ENCODE measurements at regions not wholly inside any gene's neighbourhood (a gene's known extent, or its start where the extent isn't known, plus 50 kb on each side); places are given as distances from the start of the nearest gene placed in this dataset.

- Histone ChIP-seq H3K9ac (ENCODE audit: low read length) (no peak overlapping the region), H3K27me3 (ENCODE audit: insufficient read depth, low read length) (no peaks in the 10 kb centered on the region), H3K36me3 (ENCODE audit: control insufficient read depth in 1 of 2, insufficient read depth in 2 of 2, low read length in 2 of 2) (no peaks in the 10 kb centered on the region), H3K27ac (ENCODE audit: low read depth, low read length) (no peak overlapping the region), H2AFZ (ENCODE audit: low read depth, low read length, poor library complexity, severe bottlenecking) (no peak overlapping the region), H3K4me1 (ENCODE audit: control insufficient read depth in 1 of 2, insufficient read depth in 2 of 2, low read length in 2 of 2) (no peaks in the 10 kb centered on the region), H3K4me3 (replicated peaks in 1 of 2; ENCODE audit: low read depth in 1 of 2, low read length in 2 of 2) (no peak overlapping the region), H3K4me2 (ENCODE audit: low read length) (no peak overlapping the region), H3K79me2 (ENCODE audit: insufficient read depth, low read length) (no peaks in the 10 kb centered on the region), H3K9me2 (ENCODE audit: insufficient read depth) (no peaks in the 10 kb centered on the region), H3K9me3 (ENCODE audit: control insufficient read depth in 1 of 2, insufficient read depth in 1 of 2, low read depth in 1 of 2, low read length in 2 of 2) (no peaks in the 10 kb centered on the region), H4K20me1 (ENCODE audit: insufficient read depth) (no peaks in the 10 kb centered on the region)
- intact Hi-C loops (cut with micrococcal nuclease), result no loop called here
- RAD21 ChIA-PET (ENCODE audit: low non-redundant PET in 1 of 2, low total read pairs in 2 of 2, uncharacterized antibody in 2 of 2, unreplicated experiment in 2 of 2), result no interaction called here
- no peak for ATAC-seq
- BruUV-seq (replicated peaks), result no TSS peak
- TF ChIP-seq SP1 (IDR thresholded peaks at IDR 0.05; ENCODE audit: low read depth) (no peak), SRF (IDR thresholded peaks at IDR 0.05; ENCODE audit: low read depth) (no peak), CEBPB (IDR thresholded peaks at IDR 0.05; ENCODE audit: low read depth) (no peak), YY1 (IDR thresholded peaks at IDR 0.05; ENCODE audit: extremely low read depth, insufficient replicate concordance, low read depth, low read length) (no peak), REST (IDR thresholded peaks at IDR 0.05; ENCODE audit: low read depth) (no peak), ZBTB33 (IDR thresholded peaks at IDR 0.05; ENCODE audit: extremely low read depth, insufficient replicate concordance, low read length) (no peak), SIN3A (IDR thresholded peaks at IDR 0.05; ENCODE audit: low read depth) (no peak), ELF1 (IDR thresholded peaks at IDR 0.05; ENCODE audit: borderline replicate concordance, low read depth) (no peak), EZH2phosphoT487 (IDR thresholded peaks at IDR 0.05; ENCODE audit: borderline replicate concordance) (no peak)
- CTCF ChIA-PET, result no interaction called here
- POLR2A ChIA-PET, result no interaction called here
- no peak for DNase-seq (ENCODE audit: low read depth, low spot score)
Observed at GRCh38 chr13:34722922-34723321, 219.1 kb upstream of the NBEA start.
